ENCODE measurements at regions not wholly inside any gene's neighbourhood (a gene's known extent, or its start where the extent isn't known, plus 50 kb on each side); places are given as distances from the start of the nearest gene placed in this dataset.
A peak's percentile ranks its signal among the peaks of the same experiment; 100 is the strongest.

DNA sequence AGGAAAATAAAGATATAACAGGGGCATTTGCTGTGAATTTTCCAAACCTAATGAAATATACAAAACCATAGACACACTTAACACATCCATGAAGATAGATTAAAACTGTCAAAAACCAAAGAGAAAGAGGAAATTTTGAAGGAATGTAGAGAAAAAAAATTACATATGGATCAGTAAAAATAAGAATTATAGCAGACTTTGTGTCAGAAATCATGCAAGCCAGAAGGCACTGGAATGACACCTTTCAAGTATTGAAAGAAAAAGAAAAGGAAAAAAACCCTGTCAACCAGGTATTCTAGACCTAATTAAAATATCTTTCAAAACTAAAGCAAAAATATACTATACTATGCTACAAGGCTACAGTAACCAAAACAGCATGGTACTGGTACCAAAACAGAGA, 125.8 kb upstream of the PALMD start:
- TF ChIP-seq, protein P1, sequence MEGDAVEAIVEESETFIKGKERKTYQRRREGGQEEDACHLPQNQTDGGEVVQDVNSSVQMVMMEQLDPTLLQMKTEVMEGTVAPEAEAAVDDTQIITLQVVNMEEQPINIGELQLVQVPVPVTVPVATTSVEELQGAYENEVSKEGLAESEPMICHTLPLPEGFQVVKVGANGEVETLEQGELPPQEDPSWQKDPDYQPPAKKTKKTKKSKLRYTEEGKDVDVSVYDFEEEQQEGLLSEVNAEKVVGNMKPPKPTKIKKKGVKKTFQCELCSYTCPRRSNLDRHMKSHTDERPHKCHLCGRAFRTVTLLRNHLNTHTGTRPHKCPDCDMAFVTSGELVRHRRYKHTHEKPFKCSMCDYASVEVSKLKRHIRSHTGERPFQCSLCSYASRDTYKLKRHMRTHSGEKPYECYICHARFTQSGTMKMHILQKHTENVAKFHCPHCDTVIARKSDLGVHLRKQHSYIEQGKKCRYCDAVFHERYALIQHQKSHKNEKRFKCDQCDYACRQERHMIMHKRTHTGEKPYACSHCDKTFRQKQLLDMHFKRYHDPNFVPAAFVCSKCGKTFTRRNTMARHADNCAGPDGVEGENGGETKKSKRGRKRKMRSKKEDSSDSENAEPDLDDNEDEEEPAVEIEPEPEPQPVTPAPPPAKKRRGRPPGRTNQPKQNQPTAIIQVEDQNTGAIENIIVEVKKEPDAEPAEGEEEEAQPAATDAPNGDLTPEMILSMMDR (IDR thresholded peaks at IDR 0.05; ENCODE audit: insufficient read depth, low read length, poor library complexity, severe bottlenecking), result no peak
- no peaks in the 10 kb centered on the region for H3K36me3 ChIP-seq (ENCODE audit: control insufficient read depth, insufficient read depth, low read length)
- H3K4me3 ChIP-seq (ENCODE audit: low read depth, low read length), result no peak overlapping the region
- no peaks in the 10 kb centered on the region for H3K27me3 ChIP-seq (ENCODE audit: control insufficient read depth, insufficient read depth, low read length)
- no peak for DNase-seq (ENCODE audit: low read depth)

DNA sequence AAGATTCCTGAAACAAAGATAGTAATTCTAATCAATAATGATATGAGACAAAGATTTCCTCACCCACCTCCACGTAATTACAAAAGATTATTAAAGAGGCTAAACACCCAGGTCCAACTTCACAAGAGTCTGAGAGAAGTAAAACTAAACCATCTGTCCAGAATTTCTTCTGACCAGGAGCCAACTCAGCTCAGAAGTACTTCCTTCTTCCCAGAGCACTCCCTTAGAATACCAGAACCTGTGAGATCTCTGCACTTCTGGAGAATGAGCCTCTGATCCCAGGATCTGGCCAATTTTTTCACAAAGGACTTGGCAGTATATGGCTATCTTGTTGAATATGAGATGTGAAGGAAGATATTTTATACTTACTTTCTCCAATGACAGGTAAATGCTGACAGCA, 120.6 kb upstream of the PALMD start:
- no peak for DNase-seq (ENCODE audit: low read depth)
- no peaks in the 10 kb centered on the region for H3K27me3 ChIP-seq (ENCODE audit: control insufficient read depth, insufficient read depth, low read length)
- no peaks in the 10 kb centered on the region for H3K36me3 ChIP-seq (ENCODE audit: control insufficient read depth, insufficient read depth, low read length)
- TF ChIP-seq, protein P1 (IDR thresholded peaks at IDR 0.05; ENCODE audit: insufficient read depth, low read length, poor library complexity, severe bottlenecking), result no peak
- no peak overlapping the region for H3K4me3 ChIP-seq (ENCODE audit: low read depth, low read length)

DNA sequence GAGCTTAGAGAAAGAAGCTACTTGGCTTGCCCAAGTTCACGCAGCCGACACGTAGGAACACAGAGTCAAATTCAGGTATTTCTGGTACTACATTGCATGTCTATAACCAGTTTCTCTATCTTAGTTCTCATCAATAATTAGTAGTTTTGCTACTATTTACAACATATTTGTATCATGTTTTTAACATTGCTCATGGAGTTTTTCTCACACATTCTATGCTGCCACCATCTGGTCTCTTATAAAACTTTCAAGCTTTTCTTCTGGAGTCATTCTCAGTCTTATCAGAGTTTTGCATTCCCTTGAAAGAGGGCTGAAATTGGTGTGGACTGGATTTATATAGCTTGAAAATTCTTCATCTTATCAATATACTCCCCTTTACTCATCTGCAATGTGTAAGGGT, 118.8 kb upstream of the PALMD start:
- no peaks in the 10 kb centered on the region for H3K27me3 ChIP-seq (ENCODE audit: control insufficient read depth, insufficient read depth, low read length)
- no peak for DNase-seq (ENCODE audit: low read depth)
- no peaks in the 10 kb centered on the region for H3K36me3 ChIP-seq (ENCODE audit: control insufficient read depth, insufficient read depth, low read length)
- TF ChIP-seq, protein P1 (IDR thresholded peaks at IDR 0.05; ENCODE audit: insufficient read depth, low read length, poor library complexity, severe bottlenecking), result peak; percentile 41
- no peak overlapping the region for H3K4me3 ChIP-seq (ENCODE audit: low read depth, low read length)

DNA sequence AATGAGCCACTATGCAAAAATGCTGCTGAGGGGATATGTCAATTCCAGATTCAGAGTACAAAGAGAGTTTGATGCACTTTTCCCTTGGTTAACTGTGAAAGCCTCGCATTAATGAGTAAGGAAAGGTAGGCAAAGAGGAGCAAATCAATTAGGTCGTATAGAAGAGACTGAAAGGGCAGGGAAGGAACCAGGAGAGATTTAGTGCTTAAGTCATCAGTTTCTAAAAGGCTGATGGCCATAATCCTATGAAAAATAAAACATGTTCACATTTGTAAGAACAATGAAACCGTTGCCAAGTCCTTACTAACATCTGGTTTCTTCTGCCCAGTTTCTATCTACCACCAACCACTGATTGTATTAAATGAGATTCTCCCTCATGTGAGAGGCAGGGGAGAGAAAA, 118.4 kb upstream of the PALMD start:
- DNase-seq (ENCODE audit: low read depth), result no peak
- H3K36me3 ChIP-seq (ENCODE audit: control insufficient read depth, insufficient read depth, low read length), result no peaks in the 10 kb centered on the region
- H3K4me3 ChIP-seq (ENCODE audit: low read depth, low read length), result no peak overlapping the region
- H3K27me3 ChIP-seq (ENCODE audit: control insufficient read depth, insufficient read depth, low read length), result no peaks in the 10 kb centered on the region
- TF ChIP-seq, protein P1 (IDR thresholded peaks at IDR 0.05; ENCODE audit: insufficient read depth, low read length, poor library complexity, severe bottlenecking), result no peak

DNA sequence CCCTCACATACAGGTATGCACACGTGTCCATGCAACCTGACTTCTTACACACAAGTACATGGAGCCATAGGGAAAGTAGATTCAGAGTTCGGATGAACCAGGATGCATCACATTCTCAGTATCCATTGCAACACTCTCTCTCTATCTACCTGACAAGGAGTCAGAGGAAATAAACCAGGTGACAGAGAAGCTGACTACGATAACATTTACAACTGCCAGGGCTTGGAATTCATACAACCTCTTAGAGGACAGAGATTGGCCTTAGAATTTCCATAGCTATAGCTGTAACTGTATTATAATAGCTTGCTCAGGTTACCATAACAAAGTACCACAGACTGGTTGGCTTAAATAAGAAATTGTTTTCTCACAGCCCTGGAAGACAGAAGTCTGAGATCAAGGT, 116.9 kb upstream of the PALMD start:
- Histone ChIP-seq H3K27me3 (ENCODE audit: control insufficient read depth, insufficient read depth, low read length) (no peaks in the 10 kb centered on the region), H3K36me3 (ENCODE audit: control insufficient read depth, insufficient read depth, low read length) (no peaks in the 10 kb centered on the region), H3K4me3 (ENCODE audit: low read depth, low read length) (no peak overlapping the region)
- DNase-seq (ENCODE audit: low read depth), result no peak
- TF ChIP-seq, protein P1 (IDR thresholded peaks at IDR 0.05; ENCODE audit: insufficient read depth, low read length, poor library complexity, severe bottlenecking), result no peak

DNA sequence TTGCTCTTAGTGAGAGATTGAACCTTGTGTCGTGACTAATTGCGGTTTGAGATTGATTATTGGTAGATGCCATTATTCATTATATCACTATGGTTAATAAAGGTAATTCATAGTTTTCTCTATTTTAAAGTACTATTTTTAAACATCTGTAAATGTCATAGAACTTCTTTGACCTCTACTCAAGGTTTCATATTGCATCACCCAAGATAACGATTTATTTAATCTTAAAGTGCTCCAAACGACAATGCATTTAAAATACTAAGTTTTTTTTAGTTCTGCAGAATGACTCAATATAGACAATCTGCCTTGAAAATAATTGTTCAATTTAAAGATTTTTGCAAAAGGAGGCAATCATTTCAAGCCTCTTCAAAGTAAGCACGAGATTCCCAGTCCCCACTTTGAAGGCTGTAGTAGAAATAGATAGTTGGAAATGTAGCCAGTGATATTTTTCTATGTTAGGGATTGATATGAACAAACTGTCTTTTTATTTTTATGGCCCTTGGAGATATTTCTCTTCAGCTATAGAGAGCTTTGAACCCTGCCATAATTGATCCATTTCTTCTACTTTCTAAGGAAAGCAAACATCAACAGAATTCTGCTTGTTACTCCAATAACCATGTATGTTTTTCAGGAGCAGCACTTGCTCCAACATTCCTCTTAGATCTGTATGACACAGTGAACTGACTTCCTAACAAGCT, 114.2 kb upstream of the PALMD start:
- DNase-seq (ENCODE audit: low read depth), result no peak
- TF ChIP-seq, protein P1 (IDR thresholded peaks at IDR 0.05; ENCODE audit: insufficient read depth, low read length, poor library complexity, severe bottlenecking), result no peak

More for the DNA sequence above, 114.2 kb upstream of the PALMD start:
- Histone ChIP-seq H3K36me3 (ENCODE audit: control insufficient read depth, insufficient read depth, low read length) (no peaks in the 10 kb centered on the region), H3K27me3 (ENCODE audit: control insufficient read depth, insufficient read depth, low read length) (no peaks in the 10 kb centered on the region), H3K4me3 (ENCODE audit: low read depth, low read length) (no peak overlapping the region)
